Cardiac fibroblast (primary cell): ENCODE measurements at regions not wholly inside any gene's neighbourhood (a gene's known extent, or its start where the extent isn't known, plus 50 kb on each side); places are given as distances from the start of the nearest gene placed in this dataset.

ENCODE experiments used
- DNase-seq, 2 donors: peaks; one replicate each; pipeline versions ENCODE4 v3.0.0 to v3.0.0-alpha.2; 2010; ENCODE audit warnings: low read depth in 2 of 2
- H3K4me3 ChIP-seq, 2 donors: replicated peaks in 1 of 2; 1 replicate in 1 of 2; 2 replicates in 1 of 2; pipeline ENCODE4 v1.5.1; 2011; ENCODE audit warnings: low read depth in 2 of 2, low read length in 2 of 2, mild to moderate bottlenecking in 2 of 2, moderate library complexity in 1 of 2
- TF ChIP-seq, protein P1 (sequence below): IDR thresholded peaks from one replicate; pipeline ENCODE4 v1.5.1; 2011; ENCODE audit warnings: low read depth, mild to moderate bottlenecking, low read length, inconsistent platforms

DNA sequence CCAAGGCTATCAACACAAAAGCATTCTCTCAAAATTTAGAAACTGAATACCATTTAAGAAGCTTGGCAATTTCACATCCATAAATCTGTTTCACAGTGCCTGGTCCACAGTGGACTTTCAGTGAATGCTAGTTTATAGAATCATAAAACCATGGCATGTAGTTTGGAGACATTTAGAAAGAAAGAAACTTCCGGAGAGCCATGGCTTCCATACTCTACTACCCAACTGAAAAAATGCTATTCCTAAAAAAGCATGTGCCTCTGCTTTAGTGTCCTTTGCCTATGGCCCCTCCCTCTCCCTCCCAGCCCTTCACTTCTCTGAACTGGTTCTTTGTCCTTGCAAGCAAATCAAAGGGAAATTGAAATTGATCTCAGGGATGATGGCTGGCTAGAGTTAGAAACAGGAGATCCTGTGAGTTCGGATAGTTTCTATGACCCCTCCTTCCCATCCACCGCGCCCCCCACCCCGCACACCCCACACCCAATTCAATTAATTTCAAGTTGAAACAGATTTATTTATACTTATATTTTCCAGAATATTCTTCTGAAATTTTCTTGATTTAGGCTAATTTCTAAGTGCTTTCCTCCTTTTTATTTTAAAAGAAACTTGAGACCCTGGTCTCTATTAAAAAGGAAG, 248.3 kb downstream of the TRIB2 start:
- TF ChIP-seq, protein P1, sequence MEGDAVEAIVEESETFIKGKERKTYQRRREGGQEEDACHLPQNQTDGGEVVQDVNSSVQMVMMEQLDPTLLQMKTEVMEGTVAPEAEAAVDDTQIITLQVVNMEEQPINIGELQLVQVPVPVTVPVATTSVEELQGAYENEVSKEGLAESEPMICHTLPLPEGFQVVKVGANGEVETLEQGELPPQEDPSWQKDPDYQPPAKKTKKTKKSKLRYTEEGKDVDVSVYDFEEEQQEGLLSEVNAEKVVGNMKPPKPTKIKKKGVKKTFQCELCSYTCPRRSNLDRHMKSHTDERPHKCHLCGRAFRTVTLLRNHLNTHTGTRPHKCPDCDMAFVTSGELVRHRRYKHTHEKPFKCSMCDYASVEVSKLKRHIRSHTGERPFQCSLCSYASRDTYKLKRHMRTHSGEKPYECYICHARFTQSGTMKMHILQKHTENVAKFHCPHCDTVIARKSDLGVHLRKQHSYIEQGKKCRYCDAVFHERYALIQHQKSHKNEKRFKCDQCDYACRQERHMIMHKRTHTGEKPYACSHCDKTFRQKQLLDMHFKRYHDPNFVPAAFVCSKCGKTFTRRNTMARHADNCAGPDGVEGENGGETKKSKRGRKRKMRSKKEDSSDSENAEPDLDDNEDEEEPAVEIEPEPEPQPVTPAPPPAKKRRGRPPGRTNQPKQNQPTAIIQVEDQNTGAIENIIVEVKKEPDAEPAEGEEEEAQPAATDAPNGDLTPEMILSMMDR, result no peak
- DNase-seq, result no peak
- no peak overlapping the region for H3K4me3 ChIP-seq

- DNase-seq, result peak; percentile 67 to 72
- TF ChIP-seq, protein P1, result no peak
Observed at GRCh38 chr2:12965540-12966269, 249.0 kb downstream of the TRIB2 start.

DNA sequence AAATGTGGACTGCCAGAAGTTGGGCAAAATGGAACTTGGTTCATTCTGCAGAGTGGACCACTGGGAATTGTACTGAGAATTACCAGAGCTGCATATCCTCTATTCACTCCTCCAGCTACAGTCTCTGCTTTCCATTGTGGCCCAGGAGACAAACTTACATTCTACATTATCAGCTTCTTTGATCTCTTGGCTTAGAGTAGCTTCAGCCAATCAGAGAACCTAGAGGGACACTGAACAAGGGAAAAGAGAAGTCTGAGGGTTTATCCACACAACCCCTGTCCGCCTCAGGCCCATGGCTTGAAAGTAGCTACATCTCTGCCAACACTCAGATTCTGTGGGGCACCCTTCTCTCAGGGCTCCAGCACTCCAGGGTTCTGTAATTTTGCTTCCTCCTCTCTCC, 251.1 kb downstream of the TRIB2 start:
- no peak overlapping the region for H3K4me3 ChIP-seq
- DNase-seq, result no peak
- TF ChIP-seq, protein P1, result no peak

More at GRCh38 chr2:12965540-12966269, 249.0 kb downstream of the TRIB2 start:
- H3K4me3 ChIP-seq, result no peak overlapping the region

GRCh38 chr2:12968399-12968798, 251.7 kb downstream of the TRIB2 start:
- no peak for DNase-seq
- H3K4me3 ChIP-seq, result no peak overlapping the region
- TF ChIP-seq, protein P1, result no peak

DNA sequence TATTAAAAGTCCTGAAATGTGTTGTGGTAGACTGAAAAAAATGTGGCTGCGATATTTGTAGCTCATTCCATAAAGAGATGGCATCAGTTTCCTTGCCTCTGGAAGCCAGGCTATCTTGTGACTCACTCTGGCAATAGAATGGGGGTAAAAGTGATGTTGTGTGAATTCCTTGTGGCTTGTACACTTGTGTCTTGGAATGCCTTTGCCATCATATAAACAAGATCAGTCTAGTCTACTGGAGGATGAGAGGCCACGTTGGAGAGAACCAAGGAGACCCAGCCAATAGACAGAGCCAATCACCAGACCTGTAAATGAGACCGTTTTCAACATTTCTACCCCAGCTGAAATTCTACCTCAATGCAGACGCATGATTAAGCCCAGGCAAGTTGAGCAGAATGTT, 254.1 kb downstream of the TRIB2 start:
- TF ChIP-seq, protein P1, result no peak
- DNase-seq, result peak; percentile 45
- no peak overlapping the region for H3K4me3 ChIP-seq

DNA sequence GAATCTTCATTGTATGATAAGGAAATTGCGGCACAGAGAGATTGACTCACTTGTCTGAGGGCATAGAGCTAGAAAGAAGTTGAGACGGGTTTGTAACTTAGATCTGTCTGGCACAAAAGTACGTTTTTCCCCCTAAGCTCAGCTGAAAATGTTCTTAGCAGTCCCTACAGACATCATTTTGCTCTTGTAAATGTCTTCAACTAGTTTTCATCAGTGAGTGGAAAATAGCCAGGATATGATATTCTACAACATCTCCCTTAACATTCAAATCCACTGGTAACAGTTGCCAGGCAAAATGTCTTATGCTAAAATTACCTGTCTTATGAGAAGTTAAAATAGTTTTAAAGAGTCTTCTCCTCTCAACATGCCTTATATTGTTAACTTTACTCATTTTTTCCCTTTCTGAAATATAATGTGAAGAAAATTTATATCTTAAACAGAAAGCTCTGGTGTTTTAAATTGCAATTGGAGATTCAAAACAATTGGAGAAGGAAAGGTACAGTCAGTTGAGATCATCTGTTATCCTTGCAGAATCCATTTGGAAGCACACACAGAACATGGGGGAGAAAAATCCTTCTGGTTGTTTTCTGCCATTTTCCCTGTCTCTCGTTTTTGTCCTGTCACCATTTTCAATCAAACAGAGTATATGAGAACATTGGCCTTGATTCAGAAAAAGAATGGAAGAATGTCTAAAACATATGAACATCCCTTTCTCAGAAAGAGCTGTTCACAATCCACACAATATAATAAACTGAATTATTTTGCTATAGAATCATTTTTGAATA, 255.0 kb downstream of the TRIB2 start:
- TF ChIP-seq, protein P1, result no peak
- H3K4me3 ChIP-seq, result no peak overlapping the region
- DNase-seq, result no peak
